GM21737 (cell line): ENCODE measurements at regions not wholly inside any gene's neighbourhood (a gene's known extent, or its start where the extent isn't known, plus 50 kb on each side); places are given as distances from the start of the nearest gene placed in this dataset.

Source experiments
- ATAC-seq: cut with Tn5 transposase; IDR thresholded peaks from one replicate; pipeline ENCODE4 v1.9.1; 2021; ENCODE audit warnings: mild to moderate bottlenecking, moderate library complexity; ENCODE audit not compliant: unreplicated experiment

GRCh38 chr11:71311928-71312510, 59.6 kb upstream of the SHANK2 start:
- ATAC-seq: no peak

- ATAC-seq: no peak
These were observed 59.0 kb upstream of the SHANK2 start for GRCh38 chr11:71311176-71311925.

- ATAC-seq: no peak
These were observed 57.8 kb upstream of the SHANK2 start for GRCh38 chr11:71310184-71310583.

- ATAC-seq: no peak
These were observed 57.2 kb upstream of the SHANK2 start for GRCh38 chr11:71309611-71310010.

GRCh38 chr11:71309181-71309580, 56.8 kb upstream of the SHANK2 start:
- no peak for ATAC-seq

- ATAC-seq: no peak
These were observed 55.7 kb upstream of the SHANK2 start for GRCh38 chr11:71307811-71308645.

- ATAC-seq: no peak
These were observed 53.2 kb upstream of the SHANK2 start for GRCh38 chr11:71305451-71306125.

GRCh38 chr11:71305041-71305440, 52.7 kb upstream of the SHANK2 start:
- ATAC-seq: no peak

- ATAC-seq: no peak
These were observed 52.1 kb upstream of the SHANK2 start for GRCh38 chr11:71304491-71304890.

- no peak for ATAC-seq
These were observed 51.7 kb upstream of the SHANK2 start for GRCh38 chr11:71304045-71304444.

- no peak for ATAC-seq
These were observed 50.5 kb upstream of the SHANK2 start for GRCh38 chr11:71302911-71303310.

GRCh38 chr11:71302534-71302909, 50.1 kb upstream of the SHANK2 start:
- no peak for ATAC-seq
